Panc1 (cell line): ENCODE measurements at regions not wholly inside any gene's neighbourhood (a gene's known extent, or its start where the extent isn't known, plus 50 kb on each side); places are given as distances from the start of the nearest gene placed in this dataset.

Experiments
- POLR2AphosphoS5 ChIP-seq: IDR thresholded peaks from 2 replicates; pipeline ENCODE4 v1.6.1; 2012; ENCODE audit warnings: mild to moderate bottlenecking, low read depth, low read length, moderate library complexity
- REST ChIP-seq, 2 experiments: IDR thresholded peaks; 2 replicates each; pipeline ENCODE4 v1.6.1; 2011 to 2012; ENCODE audit warnings: low read depth in 2 of 2, control low read depth in 1 of 2, low read length in 1 of 2, mild to moderate bottlenecking in 1 of 2, moderate library complexity in 1 of 2; ENCODE audit not compliant: insufficient read depth in 1 of 2
- SIN3A ChIP-seq: IDR thresholded peaks from 2 replicates; pipeline ENCODE4 v1.6.1; 2012; ENCODE audit warnings: low read depth, mild to moderate bottlenecking, low read length, moderate library complexity, borderline replicate concordance; ENCODE audit not compliant: insufficient read depth
- TF ChIP-seq, protein P1 (sequence below): fragments of 450-650 bp; IDR thresholded peaks from 2 replicates; pipeline ENCODE4 v1.5.1; 2017; ENCODE audit warnings: mild to moderate bottlenecking

DNA sequence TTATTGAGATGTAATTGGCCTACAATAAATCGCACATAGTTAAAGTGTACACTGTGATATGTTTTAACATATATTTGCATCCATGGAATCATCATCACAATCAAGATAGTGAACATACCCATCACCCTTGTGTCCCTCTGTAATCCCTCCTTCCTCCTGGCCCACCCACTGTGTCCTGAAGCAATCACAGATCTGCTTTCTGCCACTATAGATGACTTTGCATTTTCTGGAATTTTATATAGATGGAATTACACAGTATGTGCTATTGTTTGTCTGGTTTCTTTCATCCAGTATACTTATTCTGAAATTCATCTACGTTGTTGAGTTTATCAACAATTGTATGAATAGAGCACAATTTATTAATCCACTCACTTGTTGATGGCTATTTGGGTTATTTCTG, 181.3 kb downstream of the SNX10 start:
- TF ChIP-seq POLR2AphosphoS5 (no peak), REST (IDR thresholded peaks at IDR 0.05; ENCODE audit: insufficient read depth in 1 of 2, low read depth in 2 of 2, low read length in 1 of 2) (no peak), SIN3A (no peak)
- TF ChIP-seq, protein P1, sequence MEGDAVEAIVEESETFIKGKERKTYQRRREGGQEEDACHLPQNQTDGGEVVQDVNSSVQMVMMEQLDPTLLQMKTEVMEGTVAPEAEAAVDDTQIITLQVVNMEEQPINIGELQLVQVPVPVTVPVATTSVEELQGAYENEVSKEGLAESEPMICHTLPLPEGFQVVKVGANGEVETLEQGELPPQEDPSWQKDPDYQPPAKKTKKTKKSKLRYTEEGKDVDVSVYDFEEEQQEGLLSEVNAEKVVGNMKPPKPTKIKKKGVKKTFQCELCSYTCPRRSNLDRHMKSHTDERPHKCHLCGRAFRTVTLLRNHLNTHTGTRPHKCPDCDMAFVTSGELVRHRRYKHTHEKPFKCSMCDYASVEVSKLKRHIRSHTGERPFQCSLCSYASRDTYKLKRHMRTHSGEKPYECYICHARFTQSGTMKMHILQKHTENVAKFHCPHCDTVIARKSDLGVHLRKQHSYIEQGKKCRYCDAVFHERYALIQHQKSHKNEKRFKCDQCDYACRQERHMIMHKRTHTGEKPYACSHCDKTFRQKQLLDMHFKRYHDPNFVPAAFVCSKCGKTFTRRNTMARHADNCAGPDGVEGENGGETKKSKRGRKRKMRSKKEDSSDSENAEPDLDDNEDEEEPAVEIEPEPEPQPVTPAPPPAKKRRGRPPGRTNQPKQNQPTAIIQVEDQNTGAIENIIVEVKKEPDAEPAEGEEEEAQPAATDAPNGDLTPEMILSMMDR, result no peak
